ENCODE measurements at regions not wholly inside any gene's neighbourhood (a gene's known extent, or its start where the extent isn't known, plus 50 kb on each side); places are given as distances from the start of the nearest gene placed in this dataset.

- TF ChIP-seq CTCF (conservative IDR thresholded peaks at IDR 0.05 in 1 of 2, IDR thresholded peaks at IDR 0.05 in 1 of 2; ENCODE audit: extremely low read depth in 1 of 2, insufficient read depth in 1 of 2, low read depth in 1 of 2, low read length in 2 of 2) (no peak), EZH2 (IDR thresholded peaks at IDR 0.05; ENCODE audit: borderline replicate concordance, low read length) (no peak)
Observed at GRCh38 chr9:18006591-18006990, 427.7 kb downstream of the SH3GL2 start.
